Right ventricle myocardium superior (tissue), 1 donor: ENCODE measurements at regions not wholly inside any gene's neighbourhood (a gene's known extent, or its start where the extent isn't known, plus 50 kb on each side); places are given as distances from the start of the nearest gene placed in this dataset.

ENCODE experiments used
- ATAC-seq: fragments of 200-7000 bp; cut with Tn5 transposase; one replicate; pipeline ENCODE4 v1.9.1; 2020; ENCODE audit warnings: mild to moderate bottlenecking; ENCODE audit not compliant: poor library complexity
- DNase-seq: peaks from one replicate; pipeline ENCODE4 v3.0.0-alpha.2; 2020
- intact Hi-C: fragments of 100-400 bp; cut with DNase I; formaldehyde crosslinking; loops from one replicate; pipeline ENCODE4 v1.11.2; 2022
- donor health status: DM: no; HTN: yes; CAD: no; lungs with severe emphysema.

GRCh38 chr20:43820731-43821330 lies 93.8 kb upstream of the TOX2 start:
- no peak for DNase-seq
- intact Hi-C loops: no loop called here
- ATAC-seq: no peak

DNA sequence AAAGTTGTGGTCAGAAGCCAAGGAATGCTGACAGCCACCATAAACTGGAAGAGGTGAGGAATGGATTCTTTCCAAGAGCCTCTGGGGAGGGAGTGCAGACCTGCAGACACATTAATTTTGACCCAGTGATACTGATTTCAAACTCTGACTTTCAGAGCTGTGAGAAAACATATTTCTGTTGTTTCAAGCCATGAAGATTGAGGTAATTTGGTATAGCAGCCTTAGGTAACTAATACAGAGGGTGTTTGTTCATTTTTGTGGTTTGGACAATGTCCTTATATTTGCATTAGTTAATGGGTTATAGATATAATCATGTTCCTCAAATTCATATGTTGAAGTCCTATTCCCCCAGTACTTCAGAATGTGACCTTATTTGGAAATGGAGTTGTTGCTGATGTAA lies 85.4 kb upstream of the GTSF1L start:
- DNase-seq (no peak), ATAC-seq (no peak)
- intact Hi-C loops: no loop called here

GRCh38 chr20:43809206-43809819 lies 82.5 kb upstream of the GTSF1L start:
- ATAC-seq (no peak), DNase-seq (no peak)
- intact Hi-C loops: no loop called here

GRCh38 chr20:43804781-43805180 lies 78.0 kb upstream of the GTSF1L start:
- DNase-seq (no peak), ATAC-seq (no peak)
- intact Hi-C loops: no loop called here

GRCh38 chr20:43803276-43803675 lies 76.5 kb upstream of the GTSF1L start:
- DNase-seq (no peak), ATAC-seq (no peak)
- intact Hi-C loops: no loop called here

- intact Hi-C loops: no loop called here
- ATAC-seq: no peak
- no peak for DNase-seq
These were observed 73.4 kb upstream of the GTSF1L start for GRCh38 chr20:43800186-43800585.

- ATAC-seq: no peak
- DNase-seq: no peak
- intact Hi-C loops: no loop called here
These were observed 72.9 kb upstream of the GTSF1L start for GRCh38 chr20:43799741-43800140.

DNA sequence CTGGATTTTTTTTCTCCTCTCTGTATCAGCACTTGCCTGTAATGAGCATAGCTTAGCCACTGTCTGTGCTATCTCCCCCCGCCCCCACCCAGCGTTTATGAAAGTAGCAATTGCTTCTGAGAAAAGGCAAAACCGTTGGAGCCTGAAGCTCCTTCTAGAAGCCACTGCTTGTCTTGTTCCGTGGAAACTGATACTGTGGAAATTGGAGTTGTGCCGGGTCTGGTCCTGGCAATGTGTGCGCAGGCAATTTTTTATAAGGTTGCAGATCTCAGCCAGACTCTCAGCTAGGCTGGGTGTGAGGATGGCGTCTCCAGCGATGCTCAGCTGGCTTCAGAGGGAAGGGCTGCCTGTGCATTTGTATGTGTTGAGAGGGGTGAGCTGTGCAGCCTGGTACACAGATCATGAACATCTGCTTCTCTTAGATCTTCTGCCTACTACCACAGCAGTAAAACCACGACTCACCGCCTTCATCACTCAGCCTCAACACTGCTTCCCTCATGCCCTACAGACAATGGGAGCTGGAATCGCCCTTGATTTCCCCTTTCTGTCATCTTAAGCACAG lies 72.4 kb upstream of the GTSF1L start:
- no peak for ATAC-seq
- intact Hi-C loops: no loop called here
- no peak for DNase-seq

GRCh38 chr20:43798291-43799149 lies 71.7 kb upstream of the GTSF1L start:
- intact Hi-C loops: no loop called here
- DNase-seq (no peak), ATAC-seq (no peak)

DNA sequence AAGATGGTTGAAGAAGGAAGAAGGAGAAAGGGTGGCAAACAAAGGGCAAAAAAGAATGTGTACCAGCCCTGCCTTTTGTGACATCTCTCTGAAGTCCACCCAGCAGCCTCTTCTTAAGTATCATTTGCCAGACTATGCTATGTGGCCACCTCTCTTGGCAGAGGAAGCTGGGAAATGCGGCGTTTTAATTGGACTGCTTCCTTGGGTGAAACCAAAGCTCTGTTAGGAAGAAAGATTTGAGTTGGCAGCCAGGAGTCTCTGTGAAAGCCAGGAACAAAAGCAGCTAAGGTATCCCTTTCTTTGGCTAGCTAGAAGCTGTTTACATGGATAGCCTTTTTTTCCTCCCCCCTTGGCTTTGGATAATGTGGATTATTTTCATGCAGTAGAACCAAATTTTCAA lies 67.5 kb upstream of the GTSF1L start:
- no peak for DNase-seq
- ATAC-seq: no peak
- intact Hi-C loops: no loop called here

DNA sequence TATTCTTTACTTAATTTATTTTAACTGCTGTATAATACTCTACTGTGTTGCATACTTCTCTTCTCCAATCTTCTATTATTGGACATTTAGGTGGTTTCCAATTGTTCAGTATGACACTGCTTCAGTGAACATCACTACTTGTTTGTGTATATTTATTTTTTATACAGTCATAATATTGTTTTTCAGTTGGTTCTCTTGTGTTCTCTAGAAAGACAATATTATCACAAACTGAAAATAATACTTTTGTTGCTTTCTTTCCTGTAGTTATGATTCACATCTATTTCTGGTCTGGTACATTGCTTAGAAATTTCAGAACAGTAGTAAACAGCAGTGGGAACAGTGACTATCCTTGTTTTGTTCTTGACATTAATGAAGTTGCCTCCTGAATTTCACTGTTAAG lies 62.8 kb upstream of the GTSF1L start:
- intact Hi-C loops: no loop called here
- ATAC-seq (no peak), DNase-seq (no peak)

- intact Hi-C loops: no loop called here
- no peak for ATAC-seq
- no peak for DNase-seq
These were observed 61.1 kb upstream of the GTSF1L start for GRCh38 chr20:43787937-43788336.

DNA sequence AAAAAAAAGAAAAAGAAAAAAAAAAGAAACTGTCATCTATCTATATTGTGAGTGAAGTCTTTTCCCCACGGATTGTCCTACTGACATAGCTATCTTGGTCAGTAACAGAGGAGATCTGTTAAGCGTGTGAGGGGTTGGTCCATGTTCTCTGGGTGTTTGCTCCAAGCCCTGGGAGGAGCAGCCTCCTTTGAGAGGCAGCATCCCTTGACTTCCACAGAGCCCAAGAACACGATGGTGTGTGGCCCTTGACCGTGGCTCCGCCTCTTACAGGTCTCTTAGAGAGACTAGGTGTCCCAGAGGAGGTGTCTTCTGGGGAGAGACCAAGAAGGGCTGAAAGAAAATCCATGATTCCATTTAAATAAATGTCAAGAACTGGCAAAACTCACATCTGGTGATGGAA lies 60.1 kb upstream of the GTSF1L start:
- intact Hi-C loops: no loop called here
- DNase-seq: no peak
- no peak for ATAC-seq

- ATAC-seq: no peak
- intact Hi-C loops: no loop called here
- DNase-seq: no peak
These were observed 54.4 kb upstream of the GTSF1L start for GRCh38 chr20:43781215-43781614.

DNA sequence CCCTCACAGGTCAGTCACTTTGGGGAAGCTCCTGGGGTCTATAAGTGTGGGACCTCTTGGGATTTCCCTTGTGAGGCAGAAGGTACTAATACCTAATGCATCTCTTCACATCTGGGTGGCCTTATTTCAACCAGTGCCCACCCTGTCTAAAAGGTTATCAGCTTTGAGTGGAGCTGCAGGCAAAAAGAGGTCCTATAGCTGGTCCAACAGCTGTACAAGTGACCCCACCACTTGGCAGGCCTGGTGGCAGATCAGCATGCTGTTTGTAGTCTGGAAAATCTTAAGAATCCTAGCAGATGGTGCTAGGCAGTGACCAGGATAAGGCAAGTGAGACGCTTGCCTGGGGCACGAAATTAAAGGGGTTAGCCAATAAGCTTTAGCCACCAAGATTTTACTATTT lies 51.6 kb upstream of the GTSF1L start:
- intact Hi-C loops: no loop called here
- no peak for ATAC-seq
- no peak for DNase-seq

DNA sequence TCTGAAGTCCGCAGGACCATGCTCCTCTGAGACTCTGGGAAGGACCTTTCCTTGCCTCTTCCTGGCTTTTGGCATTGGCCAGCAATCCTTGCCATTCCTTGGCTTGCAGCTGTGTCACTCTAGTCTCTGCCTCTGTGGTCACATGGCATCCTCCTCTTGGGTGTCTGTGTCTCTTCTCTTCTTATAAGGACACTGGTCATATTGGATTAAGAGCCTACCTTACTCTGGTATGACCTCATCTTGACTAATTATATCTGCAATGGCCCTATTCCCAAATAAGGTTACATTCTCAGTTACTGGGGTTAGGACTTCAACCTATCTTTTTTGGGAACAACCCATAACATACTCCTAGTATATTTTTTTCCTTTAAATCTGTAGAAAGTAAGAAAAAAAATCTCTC lies 49.9 kb upstream of the GTSF1L start:
- intact Hi-C loops: no loop called here
- no peak for DNase-seq
- no peak for ATAC-seq
